GM19099 (cell line): ENCODE measurements at regions not wholly inside any gene's neighbourhood (a gene's known extent, or its start where the extent isn't known, plus 50 kb on each side); places are given as distances from the start of the nearest gene placed in this dataset.

ENCODE experiments used
- POLR2A ChIP-seq: IDR thresholded peaks from 3 replicates; pipeline ENCODE4 v1.6.1; 2011; ENCODE audit warnings: low read depth; ENCODE audit not compliant: insufficient read length; ENCODE audit errors: extremely low read depth

DNA sequence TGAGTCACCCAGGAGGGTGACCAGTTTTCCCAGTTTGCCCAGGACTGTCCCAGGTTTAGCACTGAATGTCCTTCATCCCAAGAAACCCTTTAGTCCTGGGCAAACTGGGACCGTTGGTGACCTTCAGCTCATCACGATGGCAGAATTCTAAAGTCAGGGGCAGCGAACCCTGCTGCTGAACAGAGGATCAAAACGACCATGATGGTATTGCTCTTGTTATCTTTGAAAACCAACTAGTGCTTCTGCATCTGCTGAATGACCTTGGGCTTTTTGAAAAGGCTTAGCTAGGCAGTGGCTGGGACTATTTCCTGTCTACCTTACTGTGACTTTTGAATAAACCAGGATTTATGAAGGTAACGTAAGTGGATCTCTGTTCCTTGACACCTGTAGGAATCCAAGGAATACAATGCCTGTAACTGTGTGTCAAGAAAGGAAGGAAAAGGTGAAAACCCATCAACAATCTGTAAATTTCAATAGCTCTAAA is 281.9 kb downstream of the SOX9 start:
- TF ChIP-seq POLR2A = no peak

DNA sequence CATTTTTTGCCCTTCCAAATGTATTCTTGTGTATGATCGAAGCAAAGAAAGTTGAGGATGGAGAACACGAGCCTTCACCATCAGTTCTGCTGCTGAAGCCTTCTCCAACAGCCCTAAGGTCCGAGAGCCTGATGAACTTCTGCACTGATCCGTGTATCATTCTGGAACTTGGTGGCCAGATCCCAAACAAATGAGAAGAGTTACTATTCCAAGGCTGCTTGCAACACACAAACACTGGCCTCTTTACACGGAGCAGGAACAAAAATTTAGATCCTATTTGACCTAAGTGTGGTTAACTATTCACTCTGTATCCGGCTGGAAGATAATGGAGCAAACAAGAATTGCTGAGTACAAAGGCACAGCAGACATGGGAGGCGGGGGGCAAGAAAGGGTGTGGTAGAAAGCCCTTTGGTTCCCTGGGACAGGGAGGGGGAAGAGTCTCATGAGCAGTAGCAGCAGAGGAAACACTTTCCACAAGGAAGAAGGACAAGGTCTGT is 282.9 kb downstream of the SOX9 start:
- no peak for TF ChIP-seq POLR2A

DNA sequence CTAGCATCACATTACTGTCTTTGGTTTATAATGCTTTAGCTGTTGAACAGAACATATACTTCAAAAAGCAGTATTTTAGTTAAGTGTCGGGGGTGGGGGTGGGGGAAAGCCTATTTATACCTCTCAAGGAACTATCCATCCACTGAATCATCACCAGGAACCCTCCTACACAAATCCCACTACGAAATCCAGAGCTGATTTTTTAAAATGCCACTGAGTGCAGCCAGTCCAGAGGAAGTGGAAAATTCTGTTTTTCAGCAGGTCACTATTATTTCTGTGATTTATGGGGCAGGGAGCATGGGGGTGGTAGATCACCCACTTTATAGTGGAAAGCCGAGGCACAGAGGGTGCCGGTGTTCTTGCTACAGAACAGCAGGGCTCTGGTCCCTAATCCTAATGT is 284.1 kb downstream of the SOX9 start:
- TF ChIP-seq POLR2A = no peak

DNA sequence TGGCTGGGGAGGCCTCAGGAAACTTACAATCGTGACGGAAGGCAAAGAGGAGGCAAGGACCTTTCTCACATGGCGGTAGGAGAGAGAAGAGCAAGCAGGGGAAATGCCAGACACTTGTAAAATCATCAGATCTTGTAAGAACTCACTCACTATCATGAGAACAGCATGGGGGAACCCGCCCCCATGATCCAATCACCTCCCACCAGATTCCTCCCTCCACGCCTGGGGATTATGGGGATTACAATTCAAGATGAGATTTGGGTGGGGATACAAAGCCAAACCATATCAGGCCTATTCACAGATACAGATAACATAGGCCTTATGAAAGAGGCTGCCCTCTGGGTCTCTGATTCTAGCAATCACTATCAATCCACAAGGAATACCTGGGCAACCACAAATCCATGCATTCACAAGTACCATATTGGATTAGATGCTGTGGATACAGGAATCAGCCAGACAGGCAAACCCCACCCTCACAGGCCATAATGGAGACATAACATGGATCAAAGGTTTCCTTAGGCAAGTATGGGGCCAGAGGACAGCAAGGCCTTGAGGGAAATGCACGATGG is 284.9 kb downstream of the SOX9 start:
- no peak for TF ChIP-seq POLR2A

DNA sequence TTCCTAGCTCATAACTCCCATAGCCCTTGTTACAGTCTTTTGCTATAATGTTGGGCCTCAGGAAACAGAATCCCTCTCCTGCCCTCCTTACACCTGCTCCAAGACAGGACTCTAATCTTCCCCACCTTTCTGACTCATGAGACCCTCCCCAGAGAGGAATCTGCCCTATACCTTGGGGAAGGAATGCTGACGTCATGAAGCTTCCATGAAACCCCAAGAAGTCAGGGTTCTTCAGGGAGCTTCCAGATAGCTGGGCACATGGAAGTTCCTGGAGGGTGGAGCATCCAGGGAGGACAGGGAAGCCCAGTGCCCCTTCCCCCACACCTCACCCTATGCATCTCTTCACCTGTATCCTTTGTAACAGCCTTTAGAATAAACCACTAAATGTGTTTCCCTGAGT is 285.7 kb downstream of the SOX9 start:
- TF ChIP-seq POLR2A = no peak

DNA sequence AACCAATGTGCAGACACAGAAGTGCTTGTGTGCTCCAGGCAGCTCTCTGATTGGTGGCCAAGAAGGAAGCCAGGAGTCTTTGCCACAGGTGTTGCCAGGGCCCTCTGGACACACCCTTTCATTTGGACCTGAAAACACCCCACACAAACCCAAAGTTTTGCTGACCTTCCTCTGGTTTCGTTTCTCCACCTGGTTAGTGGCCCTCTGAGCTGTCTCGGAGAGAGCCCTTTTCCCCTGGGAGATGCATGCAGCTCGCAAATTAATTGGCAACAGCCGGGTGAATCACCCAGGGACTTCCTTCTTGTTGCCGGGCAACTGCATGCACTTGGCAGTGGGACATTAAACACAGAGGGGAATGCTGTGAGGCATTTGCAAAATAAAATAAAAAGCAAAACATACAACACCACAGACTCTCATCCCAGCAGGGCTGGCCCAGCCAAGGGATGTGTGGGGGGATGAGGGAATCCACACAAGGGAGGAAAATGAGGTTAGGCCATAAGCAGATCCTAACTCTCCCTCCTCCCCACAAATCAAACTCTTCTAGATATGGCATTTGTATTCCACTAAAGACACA is 286.6 kb downstream of the SOX9 start:
- TF ChIP-seq POLR2A = no peak

DNA sequence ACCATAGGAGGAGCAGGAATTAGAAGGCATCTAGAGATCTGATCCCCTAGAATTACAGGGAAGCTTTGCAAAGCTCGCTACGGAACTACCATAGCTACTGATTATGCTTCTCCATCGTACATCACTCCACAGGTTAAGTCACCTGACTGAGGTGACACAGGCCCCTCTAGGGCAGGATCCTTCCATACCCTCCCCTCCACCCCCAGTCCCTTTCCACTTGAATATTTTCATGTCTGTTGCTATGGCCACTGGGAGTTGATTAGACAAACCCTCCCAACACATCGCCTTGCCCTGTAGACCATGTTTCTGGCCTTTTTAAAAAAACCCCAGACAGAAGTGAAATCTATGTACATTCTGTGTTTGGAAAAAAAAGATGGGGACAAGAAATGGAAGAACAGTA is 287.1 kb downstream of the SOX9 start:
- no peak for TF ChIP-seq POLR2A

DNA sequence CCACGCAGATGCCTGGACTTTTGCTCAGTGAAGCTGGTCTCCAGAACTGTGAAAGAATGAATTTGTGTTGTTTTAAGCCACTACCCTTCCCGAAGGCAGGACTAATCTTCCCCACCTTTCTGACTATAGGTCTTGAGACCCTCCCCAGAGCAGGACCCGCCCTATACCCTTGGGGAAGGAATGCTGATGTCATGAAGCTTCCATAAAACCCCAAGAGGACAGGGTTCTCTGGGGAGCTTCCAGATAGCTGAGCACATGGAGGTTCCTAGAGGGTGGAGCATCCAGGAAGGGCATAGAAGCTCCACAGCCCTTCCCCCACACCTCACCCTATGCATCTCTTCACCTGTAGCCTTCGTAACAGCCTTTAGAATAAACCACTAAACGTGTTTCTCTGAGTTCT is 287.8 kb downstream of the SOX9 start:
- no peak for TF ChIP-seq POLR2A

DNA sequence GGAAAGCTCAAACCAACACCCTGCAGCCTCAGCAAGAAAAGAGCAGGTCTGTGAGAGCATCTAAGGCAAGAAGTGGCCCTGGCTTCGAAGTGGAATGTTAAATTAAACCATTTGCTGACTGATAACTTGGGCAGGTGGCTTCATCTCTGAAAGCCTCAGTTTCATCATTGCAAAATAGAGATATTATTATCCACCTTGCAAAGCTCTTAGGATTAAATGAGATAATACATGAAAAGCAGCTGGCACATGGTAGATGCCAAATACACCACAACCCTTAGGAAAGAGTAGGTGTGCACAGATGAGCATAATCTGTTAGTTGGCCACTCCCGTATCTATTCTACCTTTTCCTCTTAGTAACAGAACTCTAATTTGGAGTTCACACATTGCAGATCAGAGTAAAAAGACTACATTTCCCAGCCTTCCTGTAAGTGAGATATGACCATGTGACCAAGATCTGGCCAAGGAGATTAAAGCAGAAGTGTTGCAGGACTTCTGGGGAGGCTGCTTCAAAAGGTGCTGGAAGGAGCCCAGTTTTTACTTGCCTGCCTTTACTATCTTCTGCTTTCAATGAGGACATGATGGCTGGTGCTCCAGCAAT is 288.7 kb downstream of the SOX9 start:
- no peak for TF ChIP-seq POLR2A

DNA sequence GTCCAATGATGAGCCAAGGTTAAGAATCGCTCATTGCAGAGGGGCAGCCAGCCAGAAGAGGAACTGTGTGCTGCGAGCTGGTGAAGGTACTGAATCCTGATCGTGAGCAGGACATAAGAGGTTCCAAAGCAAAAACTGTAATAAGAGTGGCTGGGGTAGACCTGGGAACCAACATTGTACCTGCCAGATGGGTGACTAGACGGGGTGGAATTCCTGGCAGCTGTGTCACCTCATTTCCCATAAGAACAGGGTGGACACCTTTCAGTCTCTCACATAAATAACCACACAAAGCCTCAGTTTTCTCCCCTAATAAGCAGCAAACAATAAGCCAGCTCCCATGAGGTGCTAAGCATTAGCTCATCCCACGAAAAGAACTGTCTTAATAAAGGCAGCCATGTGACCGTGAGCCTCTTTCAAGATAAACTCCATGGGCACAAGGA is 290.3 kb downstream of the SOX9 start:
- TF ChIP-seq POLR2A = no peak

DNA sequence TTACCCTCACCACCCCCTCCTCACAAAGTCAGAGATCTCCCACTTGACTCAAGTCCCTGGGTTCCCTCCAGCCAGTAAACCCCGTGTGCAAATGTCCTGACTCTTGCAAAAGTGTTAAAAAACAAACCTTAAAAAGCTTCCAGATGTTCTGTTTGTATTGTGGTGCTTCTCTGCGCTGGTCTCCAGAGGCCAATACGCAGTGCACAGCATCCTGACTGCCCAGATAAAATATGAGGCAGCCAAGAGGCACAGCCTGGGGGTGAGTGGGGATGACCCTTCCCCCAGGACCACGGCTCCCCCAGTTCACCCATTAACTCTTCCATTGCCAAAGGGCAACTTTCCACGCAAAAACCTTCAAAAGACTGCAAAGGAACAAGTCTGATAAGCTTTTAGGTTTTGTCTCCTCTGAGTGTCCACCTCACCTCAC is 291.8 kb downstream of the SOX9 start:
- TF ChIP-seq POLR2A = no peak

DNA sequence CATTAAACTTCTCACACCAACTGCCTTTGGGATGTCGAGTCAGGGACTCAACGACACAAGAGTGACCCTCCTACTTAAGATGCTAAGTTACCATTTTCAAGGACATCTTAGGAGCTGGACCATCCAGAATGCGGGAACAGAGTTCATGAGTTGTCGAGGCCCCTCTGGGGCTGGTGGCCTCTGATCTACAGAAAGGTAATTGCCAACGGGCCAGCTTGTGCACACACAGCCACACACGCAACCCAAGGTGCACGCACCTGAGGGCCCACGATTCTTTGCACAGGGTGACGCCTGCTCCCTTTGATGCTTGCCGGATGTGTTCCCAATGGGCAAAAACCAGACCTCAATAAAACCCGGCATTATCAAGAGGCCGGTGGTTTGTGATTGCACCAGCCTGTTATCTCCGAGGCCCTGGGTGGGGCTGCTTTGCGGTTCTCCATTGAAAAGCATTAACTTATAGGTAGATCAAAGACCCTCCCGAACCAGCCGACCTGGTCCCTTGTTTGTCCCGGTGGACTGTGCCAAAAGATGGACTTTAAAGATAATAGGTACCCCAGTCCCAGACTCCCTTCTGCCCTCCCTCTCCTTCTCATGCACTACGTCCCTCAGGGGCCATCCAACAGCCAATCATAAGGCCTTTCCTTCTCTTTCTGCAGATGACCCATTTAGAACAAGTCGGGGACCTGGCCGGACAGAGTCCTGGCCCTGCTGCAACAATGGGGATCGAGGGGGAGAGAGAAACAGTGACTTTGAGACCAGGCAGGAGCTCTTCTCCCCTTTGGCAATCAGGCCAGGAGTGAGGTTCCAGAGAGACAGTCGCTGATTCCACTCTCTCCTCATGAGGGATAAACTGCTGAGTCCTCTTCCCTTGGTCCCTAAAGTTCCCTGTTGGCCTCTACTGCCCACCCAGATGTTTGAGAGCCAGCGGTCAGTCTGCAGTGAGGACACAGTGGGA is 292.5 kb downstream of the SOX9 start:
- TF ChIP-seq POLR2A = no peak

DNA sequence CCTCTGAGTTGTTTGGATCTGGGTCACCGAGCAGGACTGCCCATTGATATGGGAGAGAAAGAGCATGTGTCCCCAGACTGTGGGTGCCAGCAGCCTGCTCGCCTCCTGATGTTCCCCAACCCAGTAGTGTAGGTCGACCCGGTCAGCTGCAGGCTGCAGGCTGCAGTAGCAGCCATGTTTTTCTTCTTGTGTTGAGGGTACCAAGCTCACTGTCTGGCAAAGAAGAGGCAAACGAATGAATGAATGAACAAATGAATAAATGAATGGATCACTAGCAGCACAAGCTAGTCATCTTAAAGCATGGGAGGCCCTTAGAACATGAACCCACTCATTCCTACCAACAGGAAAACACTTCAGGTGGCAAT is 293.2 kb downstream of the SOX9 start:
- TF ChIP-seq POLR2A = no peak

DNA sequence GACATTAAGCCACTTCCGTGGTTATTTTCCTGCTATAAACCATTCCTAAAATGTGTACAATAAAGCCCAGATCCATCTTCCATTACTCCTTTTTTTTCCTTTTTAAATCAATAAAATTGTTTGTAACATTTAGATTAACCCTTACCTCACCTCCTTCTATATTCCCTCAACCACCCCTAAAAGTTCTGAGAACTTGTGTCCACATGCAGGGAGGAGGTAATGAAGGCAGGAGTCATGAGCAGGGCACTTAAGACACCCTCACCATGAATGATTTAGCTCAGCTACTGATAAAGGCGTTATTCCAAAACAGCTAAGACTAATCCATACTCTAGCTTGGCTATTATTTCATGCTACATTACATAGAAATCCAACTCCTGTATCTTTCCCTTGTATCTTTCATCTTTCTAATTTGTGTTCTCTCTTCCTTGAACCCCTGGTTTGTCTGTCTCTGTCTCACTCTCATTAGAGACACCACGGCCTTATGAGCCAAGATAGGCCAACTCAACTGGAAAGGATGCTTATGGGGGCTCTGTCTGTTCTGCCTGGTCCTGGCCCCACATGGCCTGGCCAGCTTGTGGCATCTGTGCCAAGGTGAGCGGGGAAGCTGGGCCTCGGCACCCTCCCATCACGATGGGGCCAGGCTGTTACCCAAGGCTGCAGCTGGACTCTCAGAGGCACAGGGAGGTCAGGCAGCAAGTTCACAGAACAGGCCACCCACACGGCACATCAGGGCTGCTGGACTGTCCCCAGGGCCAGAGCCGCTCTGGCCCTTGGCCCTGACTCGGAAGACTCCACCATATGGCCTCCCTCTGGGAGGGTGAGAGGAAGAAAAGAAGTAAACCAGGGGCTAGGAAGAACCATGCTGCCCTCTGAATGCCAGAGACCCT is 294.4 kb downstream of the SOX9 start:
- no peak for TF ChIP-seq POLR2A
